Natural killer cell (primary cell): ENCODE measurements at regions not wholly inside any gene's neighbourhood (a gene's known extent, or its start where the extent isn't known, plus 50 kb on each side); places are given as distances from the start of the nearest gene placed in this dataset.

Source experiments
- ATAC-seq, 3 donors: fragments of 150-1000 bp in 2 of 3; fragments of 200-7000 bp in 1 of 3; cut with Tn5 transposase; 1 replicate in 1 of 3; 2 replicates in 2 of 3; pipeline ENCODE4 v1.10.0; 2021; ENCODE audit warnings: mild to moderate bottlenecking in 2 of 3, moderate library complexity in 2 of 3
- DNase-seq, 2 donors: peaks; one replicate each; pipeline versions ENCODE4 v3.0.0 to v3.0.0-alpha.2; 2013 to 2021; ENCODE audit warnings: mixed read lengths in 1 of 2
- H3K27ac ChIP-seq: one replicate; pipeline ENCODE4 v1.5.1; 2013; ENCODE audit warnings: mild to moderate bottlenecking, low read length
- H3K27me3 ChIP-seq: one replicate; pipeline ENCODE4 v1.6.1; 2013; ENCODE audit warnings: low read length; ENCODE audit not compliant: control insufficient read depth, insufficient read depth
- H3K36me3 ChIP-seq: one replicate; pipeline ENCODE4 v1.6.1; 2013; ENCODE audit warnings: low read length; ENCODE audit not compliant: control insufficient read depth, insufficient read depth
- H3K4me1 ChIP-seq: one replicate; pipeline ENCODE4 v1.6.1; 2013; ENCODE audit warnings: low read length; ENCODE audit not compliant: control insufficient read depth, insufficient read depth
- H3K4me3 ChIP-seq: one replicate; pipeline ENCODE4 v1.5.1; 2013; ENCODE audit warnings: low read length
- H3K9me3 ChIP-seq: one replicate; pipeline ENCODE4 v1.6.1; 2013; ENCODE audit warnings: low read length; ENCODE audit not compliant: control insufficient read depth, insufficient read depth
- H3K27ac Mint-ChIP-seq, 2 donors: one replicate each; pipeline ENCODE4 v1.8.0; 2022; ENCODE audit warnings: mild to moderate bottlenecking in 2 of 2, mixed read lengths in 2 of 2, moderate library complexity in 1 of 2
- H3K27me3 Mint-ChIP-seq, 2 donors: one replicate each; pipeline ENCODE4 v1.8.0; 2022; ENCODE audit warnings: low read depth in 2 of 2, mixed read lengths in 2 of 2
- H3K36me3 Mint-ChIP-seq: one replicate; pipeline ENCODE4 v1.8.0; 2022; ENCODE audit warnings: mixed read lengths
- H3K4me1 Mint-ChIP-seq, 2 donors: one replicate each; pipeline ENCODE4 v1.8.0; 2022; ENCODE audit warnings: mixed read lengths in 2 of 2
- H3K4me3 Mint-ChIP-seq: one replicate; pipeline ENCODE4 v1.8.0; 2022; ENCODE audit warnings: mild to moderate bottlenecking, moderate library complexity, mixed read lengths
- H3K9me3 Mint-ChIP-seq, 2 donors: one replicate each; pipeline ENCODE4 v1.8.0; 2022; ENCODE audit warnings: mixed read lengths in 2 of 2
- WGBS: methylation state at CpG from one replicate; pipeline ENCODE4 v1.1.7; 2013; ENCODE audit warnings: missing lambda C conversion rate; ENCODE audit not compliant: insufficient coverage; 5-methylcytosine and 5-hydroxymethylcytosine counted together
- intact Hi-C: fragments of 100-400 bp; cut with micrococcal nuclease; formaldehyde crosslinking; loops from one replicate; pipeline ENCODE4 v1.14.2; 2022
- TF ChIP-seq, protein P1 (sequence below): fragments of 200-600 bp; IDR thresholded peaks from one replicate; pipeline ENCODE4 v1.8.0; 2022; ENCODE audit warnings: antibody characterized with exemption

DNA sequence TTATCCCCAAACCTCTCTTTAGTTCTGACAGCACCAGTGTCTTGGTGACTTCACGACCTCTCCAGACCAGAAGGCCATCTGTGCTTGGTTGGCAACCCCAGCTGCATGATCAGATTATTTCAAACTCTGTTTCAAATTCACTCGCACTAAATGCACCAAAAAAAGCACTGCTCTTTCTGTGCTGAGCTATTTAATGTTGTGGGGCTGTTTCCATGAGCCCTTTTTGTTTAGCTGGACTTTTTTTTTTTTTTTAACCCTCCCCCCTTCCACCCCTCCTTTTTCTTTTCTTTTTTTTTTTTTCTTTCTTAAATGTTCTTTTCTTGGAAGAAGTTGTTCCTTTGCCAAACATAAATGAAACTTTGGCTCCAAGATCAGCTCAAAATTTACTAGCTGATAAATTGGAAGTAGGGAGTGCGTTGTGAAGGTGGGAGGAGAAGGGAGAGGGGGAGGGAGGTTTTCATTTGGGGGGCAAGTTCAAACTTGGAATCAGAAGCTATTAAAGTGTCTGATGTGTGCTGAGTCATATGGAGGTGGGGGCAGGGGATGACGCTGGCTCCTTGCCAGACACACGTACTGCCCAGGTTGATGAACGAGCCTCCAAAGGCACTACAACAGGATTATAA, 543.0 kb upstream of the TNP1 start:
- Histone ChIP-seq H3K27me3 (no peaks in the 10 kb centered on the region), H3K4me3 (no peak overlapping the region), H3K27ac (no peak overlapping the region), H3K9me3 (no peaks in the 10 kb centered on the region), H3K36me3 (no peaks in the 10 kb centered on the region), H3K4me1 (peaks cover 7% of the 10 kb centered on the region)
- no peaks in the 10 kb centered on the region for H3K9me3 Mint-ChIP-seq
- H3K36me3 Mint-ChIP-seq: no peaks in the 10 kb centered on the region
- H3K27ac Mint-ChIP-seq: no peak overlapping the region
- H3K4me3 Mint-ChIP-seq: no peak overlapping the region
- WGBS: 37% methylated on average over 2 of the region's 6 CpGs
- intact Hi-C loops: no loop called here
- peaks cover 10 to 12% of the 10 kb centered on the region in 2 donors for H3K4me1 Mint-ChIP-seq
- peaks cover 0 to 10% of the 10 kb centered on the region in 2 donors for H3K27me3 Mint-ChIP-seq
- TF ChIP-seq, protein P1, sequence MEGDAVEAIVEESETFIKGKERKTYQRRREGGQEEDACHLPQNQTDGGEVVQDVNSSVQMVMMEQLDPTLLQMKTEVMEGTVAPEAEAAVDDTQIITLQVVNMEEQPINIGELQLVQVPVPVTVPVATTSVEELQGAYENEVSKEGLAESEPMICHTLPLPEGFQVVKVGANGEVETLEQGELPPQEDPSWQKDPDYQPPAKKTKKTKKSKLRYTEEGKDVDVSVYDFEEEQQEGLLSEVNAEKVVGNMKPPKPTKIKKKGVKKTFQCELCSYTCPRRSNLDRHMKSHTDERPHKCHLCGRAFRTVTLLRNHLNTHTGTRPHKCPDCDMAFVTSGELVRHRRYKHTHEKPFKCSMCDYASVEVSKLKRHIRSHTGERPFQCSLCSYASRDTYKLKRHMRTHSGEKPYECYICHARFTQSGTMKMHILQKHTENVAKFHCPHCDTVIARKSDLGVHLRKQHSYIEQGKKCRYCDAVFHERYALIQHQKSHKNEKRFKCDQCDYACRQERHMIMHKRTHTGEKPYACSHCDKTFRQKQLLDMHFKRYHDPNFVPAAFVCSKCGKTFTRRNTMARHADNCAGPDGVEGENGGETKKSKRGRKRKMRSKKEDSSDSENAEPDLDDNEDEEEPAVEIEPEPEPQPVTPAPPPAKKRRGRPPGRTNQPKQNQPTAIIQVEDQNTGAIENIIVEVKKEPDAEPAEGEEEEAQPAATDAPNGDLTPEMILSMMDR: no peak
- DNase-seq (no peak), ATAC-seq (no peak)

DNA sequence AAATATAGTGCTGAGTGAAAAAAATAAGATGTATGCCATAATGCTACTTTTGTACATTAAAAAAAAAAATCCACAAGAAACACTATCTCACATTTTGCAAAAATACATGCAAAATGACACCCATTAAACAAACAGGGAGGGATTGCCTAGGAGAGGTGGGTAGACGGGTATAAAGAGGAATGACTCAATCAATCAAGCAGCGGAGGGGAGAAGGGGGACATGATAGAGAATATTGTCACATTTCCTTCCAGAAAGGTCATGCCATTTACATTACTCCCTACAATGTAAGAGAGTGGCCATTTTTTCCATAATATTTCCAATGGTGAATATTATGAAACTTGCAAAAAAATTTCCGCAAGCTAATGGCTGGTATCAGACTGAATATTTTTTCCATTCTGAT, 542.3 kb upstream of the TNP1 start:
- H3K27me3 Mint-ChIP-seq: peaks cover 0 to 9% of the 10 kb centered on the region in 2 donors
- H3K27ac Mint-ChIP-seq: no peak overlapping the region
- DNase-seq: no peak
- H3K27ac ChIP-seq: no peak overlapping the region
- no peaks in the 10 kb centered on the region for H3K27me3 ChIP-seq
- TF ChIP-seq, protein P1: no peak
- peaks cover 10 to 12% of the 10 kb centered on the region in 2 donors for H3K4me1 Mint-ChIP-seq
- ATAC-seq: no peak
- 100% methylated on average over 1 of the region's 3 CpGs for whole genome bisulfite sequencing
- intact Hi-C loops: no loop called here
- no peaks in the 10 kb centered on the region for H3K9me3 ChIP-seq
- no peak overlapping the region for H3K4me3 Mint-ChIP-seq
- H3K4me1 ChIP-seq: peaks cover 7% of the 10 kb centered on the region
- H3K4me3 ChIP-seq: no peak overlapping the region
- H3K36me3 Mint-ChIP-seq: no peaks in the 10 kb centered on the region
- H3K9me3 Mint-ChIP-seq: no peaks in the 10 kb centered on the region
- no peaks in the 10 kb centered on the region for H3K36me3 ChIP-seq

DNA sequence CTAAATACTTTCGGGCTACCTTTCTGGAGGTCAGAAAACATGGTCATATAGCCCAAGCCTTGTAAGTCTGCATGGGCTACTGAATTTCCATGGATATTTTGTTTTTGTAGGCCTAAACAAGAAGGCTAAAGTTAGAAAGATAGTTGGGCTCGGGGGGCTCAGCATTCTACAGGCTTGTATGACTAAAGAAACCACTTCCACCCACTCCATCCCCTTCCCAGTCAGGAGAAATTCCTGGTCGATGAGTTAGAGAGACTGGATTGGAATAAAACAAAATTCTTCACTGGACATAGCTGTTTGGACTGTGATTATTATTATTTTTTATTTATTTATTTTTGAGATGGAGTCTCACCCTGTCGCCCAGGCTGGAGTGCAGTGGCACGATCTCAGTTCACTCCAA, 539.4 kb upstream of the TNP1 start:
- Histone ChIP-seq H3K27ac (no peak overlapping the region), H3K36me3 (no peaks in the 10 kb centered on the region), H3K9me3 (no peaks in the 10 kb centered on the region), H3K4me3 (no peak overlapping the region), H3K4me1 (peaks cover 7% of the 10 kb centered on the region), H3K27me3 (no peaks in the 10 kb centered on the region)
- TF ChIP-seq, protein P1: no peak
- intact Hi-C loops: no loop called here
- Mint-ChIP-seq H3K9me3 (no peaks in the 10 kb centered on the region), H3K36me3 (no peaks in the 10 kb centered on the region), H3K27me3 (peaks cover 0 to 3% of the 10 kb centered on the region in 2 donors), H3K4me3 (no peak overlapping the region), H3K27ac (no peak overlapping the region), H3K4me1 (peaks cover 9 to 10% of the 10 kb centered on the region in 2 donors)
- WGBS: 98% methylated on average over 3 of the region's 5 CpGs
- DNase-seq: no peak
- ATAC-seq: no peak

DNA sequence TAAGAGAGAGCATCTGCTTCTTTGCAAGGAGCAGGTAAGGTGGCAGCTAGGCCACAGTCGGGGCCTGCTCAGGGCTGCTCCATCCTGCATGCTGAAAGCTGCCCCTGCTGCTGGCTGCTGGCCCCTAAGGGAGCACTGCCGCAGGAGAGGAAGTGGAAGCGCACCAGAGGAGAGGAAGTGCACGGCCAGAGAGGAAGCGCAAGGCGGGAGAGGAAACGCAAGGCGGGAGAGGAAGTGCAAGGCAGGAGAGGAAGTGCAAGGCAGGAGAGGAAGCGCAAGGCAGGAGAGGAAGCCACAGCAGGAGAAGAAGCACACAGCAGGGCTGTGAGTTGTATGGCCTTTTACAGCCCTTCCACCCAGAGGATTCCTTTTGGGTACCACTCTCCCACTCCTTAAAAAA, 539.0 kb upstream of the TNP1 start:
- H3K27me3 Mint-ChIP-seq: no peaks in the 10 kb centered on the region
- ATAC-seq: peak in 2 of 3 donors; percentile 38 to 39
- WGBS: 14% methylated on average over 9 of the region's 9 CpGs
- Histone ChIP-seq H3K9me3 (no peaks in the 10 kb centered on the region), H3K4me3 (no peak overlapping the region), H3K4me1 (peaks cover 7% of the 10 kb centered on the region), H3K27me3 (no peaks in the 10 kb centered on the region), H3K27ac (no peak overlapping the region), H3K36me3 (no peaks in the 10 kb centered on the region)
- intact Hi-C loops: no loop called here
- H3K36me3 Mint-ChIP-seq: no peaks in the 10 kb centered on the region
- H3K4me1 Mint-ChIP-seq: peaks cover 9 to 10% of the 10 kb centered on the region in 2 donors
- TF ChIP-seq, protein P1: no peak
- peak in 1 of 2 donors; percentile 13 for DNase-seq
- H3K4me3 Mint-ChIP-seq: peak overlapping the region; percentile 67
- peak overlapping the region; percentile 46 to 77 for H3K27ac Mint-ChIP-seq
- no peaks in the 10 kb centered on the region for H3K9me3 Mint-ChIP-seq
